ENCODE measurements at regions not wholly inside any gene's neighbourhood (a gene's known extent, or its start where the extent isn't known, plus 50 kb on each side); places are given as distances from the start of the nearest gene placed in this dataset.

DNA sequence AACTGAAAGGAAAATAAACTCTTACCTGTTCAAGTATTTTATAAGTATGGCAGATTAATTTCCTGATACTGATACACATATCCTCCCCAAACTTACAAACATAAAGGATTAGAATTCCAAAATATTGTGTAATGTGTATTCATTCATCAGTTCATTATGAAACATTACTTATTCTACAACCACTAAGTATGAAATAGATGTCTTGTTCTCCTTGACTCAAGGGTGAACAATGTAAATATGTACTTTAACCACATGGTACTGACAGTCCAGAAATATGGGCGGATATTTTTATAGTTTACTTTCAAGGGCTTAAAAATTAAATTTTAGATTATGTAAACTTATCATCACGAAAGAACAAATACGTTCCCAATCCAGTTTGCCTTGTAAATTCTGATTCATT is 334.0 kb downstream of the LIG4 start:
- Histone ChIP-seq H3K36me3 (ENCODE audit: insufficient read depth, low read length, poor library complexity, severe bottlenecking) (no peaks in the 10 kb centered on the region), H3K9me3 (ENCODE audit: low read depth, low read length, poor library complexity, severe bottlenecking) (no peaks in the 10 kb centered on the region), H3K27me3 (replicated peaks; ENCODE audit: insufficient read depth, low read depth, low read length, poor library complexity) (no peaks in the 10 kb centered on the region), H3K4me3 (ENCODE audit: low read depth, low read length, poor library complexity, severe bottlenecking) (no peak overlapping the region), H3K4me1 (ENCODE audit: insufficient read depth, low read length, poor library complexity, severe bottlenecking) (no peaks in the 10 kb centered on the region), H3K27ac (ENCODE audit: low read depth, low read length, poor library complexity, severe bottlenecking) (no peak overlapping the region)
- ChIA-PET CTCF (no interaction called here), POLR2A (ENCODE audit: low non-redundant PET) (no interaction called here)
- no TSS peak for BruUV-seq (replicated peaks)
- intact Hi-C loops (cut with micrococcal nuclease; ENCODE audit: unreplicated experiment) = no loop called here
- TF ChIP-seq, protein P1, sequence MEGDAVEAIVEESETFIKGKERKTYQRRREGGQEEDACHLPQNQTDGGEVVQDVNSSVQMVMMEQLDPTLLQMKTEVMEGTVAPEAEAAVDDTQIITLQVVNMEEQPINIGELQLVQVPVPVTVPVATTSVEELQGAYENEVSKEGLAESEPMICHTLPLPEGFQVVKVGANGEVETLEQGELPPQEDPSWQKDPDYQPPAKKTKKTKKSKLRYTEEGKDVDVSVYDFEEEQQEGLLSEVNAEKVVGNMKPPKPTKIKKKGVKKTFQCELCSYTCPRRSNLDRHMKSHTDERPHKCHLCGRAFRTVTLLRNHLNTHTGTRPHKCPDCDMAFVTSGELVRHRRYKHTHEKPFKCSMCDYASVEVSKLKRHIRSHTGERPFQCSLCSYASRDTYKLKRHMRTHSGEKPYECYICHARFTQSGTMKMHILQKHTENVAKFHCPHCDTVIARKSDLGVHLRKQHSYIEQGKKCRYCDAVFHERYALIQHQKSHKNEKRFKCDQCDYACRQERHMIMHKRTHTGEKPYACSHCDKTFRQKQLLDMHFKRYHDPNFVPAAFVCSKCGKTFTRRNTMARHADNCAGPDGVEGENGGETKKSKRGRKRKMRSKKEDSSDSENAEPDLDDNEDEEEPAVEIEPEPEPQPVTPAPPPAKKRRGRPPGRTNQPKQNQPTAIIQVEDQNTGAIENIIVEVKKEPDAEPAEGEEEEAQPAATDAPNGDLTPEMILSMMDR (conservative IDR thresholded peaks at IDR 0.05; ENCODE audit: low read depth, low read length) = no peak
- TF ChIP-seq EZH2 (IDR thresholded peaks at IDR 0.05; ENCODE audit: borderline replicate concordance, low read depth, low read length, poor library complexity, severe bottlenecking) = no peak
- DNase-seq (ENCODE audit: low spot score) = no peak

DNA sequence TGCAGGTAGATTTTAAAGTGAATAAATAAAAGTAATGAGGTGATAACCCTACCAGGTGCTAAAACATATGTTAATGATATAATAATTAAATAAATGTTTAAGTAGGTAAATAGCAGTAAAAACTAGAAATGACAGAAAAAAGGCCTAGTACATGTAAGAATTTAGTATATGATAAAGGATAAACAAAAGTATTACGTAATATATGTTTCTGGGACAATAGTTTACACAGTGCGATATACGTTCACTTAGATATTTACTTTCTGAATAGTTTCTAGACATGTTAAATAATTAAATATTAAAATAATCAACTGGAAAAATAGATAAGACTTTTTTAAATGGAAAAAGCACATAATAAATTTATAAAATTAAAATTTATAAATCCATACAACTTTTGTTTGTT is 340.9 kb downstream of the LIG4 start:
- CTCF ChIA-PET = no interaction called here
- no peak overlapping the region for H3K27ac ChIP-seq (ENCODE audit: low read depth, low read length, poor library complexity, severe bottlenecking)

DNA sequence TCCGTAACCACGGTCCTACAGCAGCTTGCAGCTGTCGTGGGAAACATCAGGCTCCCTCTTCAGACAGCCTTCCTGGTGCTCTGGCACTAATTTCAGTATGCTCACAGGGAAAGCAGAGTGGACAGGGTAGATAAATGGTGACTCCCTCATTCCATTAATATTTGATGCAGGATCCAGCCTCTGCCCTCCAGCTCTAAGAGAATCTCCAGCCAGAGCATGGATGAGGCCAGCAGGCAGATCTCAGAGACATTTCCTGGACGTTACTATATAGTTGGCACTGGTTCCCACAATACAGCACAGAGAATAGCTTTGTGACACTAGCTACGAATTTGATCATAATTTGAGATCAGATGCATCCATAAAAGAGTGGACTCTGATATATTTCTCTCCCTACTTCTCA is 341.4 kb downstream of the LIG4 start:
- Histone ChIP-seq H3K4me1 (ENCODE audit: insufficient read depth, low read length, poor library complexity, severe bottlenecking) (no peaks in the 10 kb centered on the region), H3K27ac (ENCODE audit: low read depth, low read length, poor library complexity, severe bottlenecking) (no peak overlapping the region), H3K36me3 (ENCODE audit: insufficient read depth, low read length, poor library complexity, severe bottlenecking) (no peaks in the 10 kb centered on the region), H3K27me3 (replicated peaks; ENCODE audit: insufficient read depth, low read depth, low read length, poor library complexity) (peaks cover 14% of the 10 kb centered on the region), H3K9me3 (ENCODE audit: low read depth, low read length, poor library complexity, severe bottlenecking) (no peaks in the 10 kb centered on the region), H3K4me3 (ENCODE audit: low read depth, low read length, poor library complexity, severe bottlenecking) (no peak overlapping the region)
- no TSS peak for BruUV-seq (replicated peaks)
- CTCF ChIA-PET = no interaction called here
- POLR2A ChIA-PET (ENCODE audit: low non-redundant PET) = no interaction called here
- intact Hi-C loops (cut with micrococcal nuclease; ENCODE audit: unreplicated experiment) = no loop called here
- DNase-seq (ENCODE audit: low spot score) = no peak
- TF ChIP-seq, protein P1 (conservative IDR thresholded peaks at IDR 0.05; ENCODE audit: low read depth, low read length) = no peak
- no peak for TF ChIP-seq EZH2 (IDR thresholded peaks at IDR 0.05; ENCODE audit: borderline replicate concordance, low read depth, low read length, poor library complexity, severe bottlenecking)

More for the DNA sequence above, 340.9 kb downstream of the LIG4 start:
- Histone ChIP-seq H3K36me3 (ENCODE audit: insufficient read depth, low read length, poor library complexity, severe bottlenecking) (no peaks in the 10 kb centered on the region), H3K9me3 (ENCODE audit: low read depth, low read length, poor library complexity, severe bottlenecking) (no peaks in the 10 kb centered on the region), H3K27me3 (replicated peaks; ENCODE audit: insufficient read depth, low read depth, low read length, poor library complexity) (peaks cover 8% of the 10 kb centered on the region), H3K4me3 (ENCODE audit: low read depth, low read length, poor library complexity, severe bottlenecking) (no peak overlapping the region), H3K4me1 (ENCODE audit: insufficient read depth, low read length, poor library complexity, severe bottlenecking) (no peaks in the 10 kb centered on the region)
- no TSS peak for BruUV-seq (replicated peaks)
- intact Hi-C loops (cut with micrococcal nuclease; ENCODE audit: unreplicated experiment) = no loop called here
- TF ChIP-seq EZH2 (IDR thresholded peaks at IDR 0.05; ENCODE audit: borderline replicate concordance, low read depth, low read length, poor library complexity, severe bottlenecking) = no peak
- TF ChIP-seq, protein P1 (conservative IDR thresholded peaks at IDR 0.05; ENCODE audit: low read depth, low read length) = no peak
- no peak for DNase-seq (ENCODE audit: low spot score)
- POLR2A ChIA-PET (ENCODE audit: low non-redundant PET) = no interaction called here

All from A673 (cell line).